Bone marrow (tissue), 2 donors: ENCODE measurements at regions not wholly inside any gene's neighbourhood (a gene's known extent, or its start where the extent isn't known, plus 50 kb on each side); places are given as distances from the start of the nearest gene placed in this dataset.
A peak's percentile ranks its signal among the peaks of the same experiment; 100 is the strongest.
"Not testable (repeated sequence)": the region's sequence is repeated elsewhere in the genome, so short reads cannot be mapped to it uniquely, and the experiment has no call there.

ENCODE experiments used
- DNase-seq, 2 donors: peaks; one replicate each; lab custom pipeline; 2025; lab: John Stamatoyannopoulos, UW

DNA sequence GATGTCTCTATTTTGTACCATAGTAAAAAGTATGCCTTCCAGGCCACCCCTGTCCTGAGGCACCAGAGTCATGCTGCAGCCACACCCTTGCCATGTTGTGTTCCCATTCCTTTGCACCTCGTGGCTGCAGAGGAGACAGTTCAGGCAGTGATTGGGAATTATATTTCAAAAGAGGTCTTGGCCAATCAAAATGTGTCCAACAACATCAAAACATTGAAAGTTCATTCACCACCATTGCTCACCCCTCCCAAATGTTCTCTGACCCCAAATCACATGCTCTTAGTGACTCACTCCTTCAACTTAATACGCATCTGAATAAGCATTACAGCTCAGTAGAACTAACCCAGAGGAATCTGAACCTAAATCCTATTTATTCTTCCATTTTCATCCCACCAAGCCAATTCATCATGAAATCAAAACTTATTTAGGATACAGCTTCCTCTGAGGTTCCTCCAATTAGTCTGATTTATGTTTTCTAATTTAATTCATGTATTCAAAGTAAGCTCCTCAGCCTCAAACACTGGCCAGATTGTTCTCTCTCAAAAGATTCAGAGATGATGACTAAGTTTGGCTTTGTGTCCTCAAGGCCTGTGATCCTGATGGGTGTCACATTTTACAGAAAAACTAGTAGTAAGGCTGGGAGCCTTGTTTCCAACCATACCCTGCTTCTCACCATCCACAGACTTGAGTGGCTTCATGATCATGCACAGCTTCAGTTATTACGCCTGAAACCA, 323.2 kb upstream of the INTU start:
- no peak for DNase-seq

DNA sequence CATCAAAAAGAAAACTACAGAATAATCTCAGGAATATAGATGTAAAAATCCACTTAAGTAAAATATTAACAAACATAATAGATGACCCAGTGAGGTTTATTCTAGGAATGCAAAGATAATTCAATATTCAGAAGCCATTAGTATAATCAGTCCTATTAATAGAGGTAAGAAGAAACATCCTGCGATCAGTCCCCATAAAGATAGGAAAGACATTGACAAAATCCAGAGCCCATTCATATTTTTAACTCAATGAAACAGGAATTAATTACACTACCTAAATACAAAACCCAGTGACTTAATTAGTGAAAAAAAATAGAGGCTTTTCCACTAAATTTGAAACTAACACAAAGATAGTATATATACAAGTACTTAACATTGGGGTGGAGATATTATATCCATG, 321.4 kb upstream of the INTU start:
- DNase-seq: no peak

DNA sequence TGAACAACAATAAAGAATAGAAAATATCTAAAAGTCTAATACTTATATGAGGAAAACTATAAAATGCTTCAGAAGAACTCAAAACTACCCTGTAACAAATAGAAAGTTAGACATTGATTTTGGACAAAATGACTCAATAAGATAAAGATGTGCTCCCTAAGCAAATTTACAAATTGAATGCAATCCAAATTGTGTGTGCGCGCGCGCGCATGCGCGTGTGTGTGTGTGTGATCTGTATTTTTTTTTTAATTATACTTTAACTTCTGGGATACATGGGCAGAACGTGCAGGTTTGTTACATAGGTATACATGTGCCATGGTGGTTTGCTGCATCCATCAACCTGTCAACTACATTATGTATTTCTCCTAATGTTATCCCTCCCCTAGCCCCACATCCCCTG, 320.8 kb upstream of the INTU start:
- no peak for DNase-seq

DNA sequence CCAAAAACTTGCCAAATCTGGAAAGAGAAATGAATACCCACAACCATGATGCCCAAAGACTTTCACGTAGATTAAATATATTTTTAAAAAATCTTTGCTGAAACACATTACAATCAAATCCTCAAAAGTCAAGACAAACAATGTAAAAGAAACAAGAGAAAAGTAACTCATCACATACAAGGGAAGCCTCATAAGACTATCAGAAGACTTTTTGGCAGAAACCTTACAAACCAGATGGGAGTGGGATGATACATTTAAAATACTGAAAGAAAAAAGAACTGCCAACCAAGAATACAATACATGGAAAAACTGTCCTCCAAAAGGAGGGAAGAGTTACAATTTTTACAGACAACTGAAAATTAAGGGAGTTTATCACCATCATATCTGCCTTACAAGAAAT, 319.0 kb upstream of the INTU start:
- no peak for DNase-seq

DNA sequence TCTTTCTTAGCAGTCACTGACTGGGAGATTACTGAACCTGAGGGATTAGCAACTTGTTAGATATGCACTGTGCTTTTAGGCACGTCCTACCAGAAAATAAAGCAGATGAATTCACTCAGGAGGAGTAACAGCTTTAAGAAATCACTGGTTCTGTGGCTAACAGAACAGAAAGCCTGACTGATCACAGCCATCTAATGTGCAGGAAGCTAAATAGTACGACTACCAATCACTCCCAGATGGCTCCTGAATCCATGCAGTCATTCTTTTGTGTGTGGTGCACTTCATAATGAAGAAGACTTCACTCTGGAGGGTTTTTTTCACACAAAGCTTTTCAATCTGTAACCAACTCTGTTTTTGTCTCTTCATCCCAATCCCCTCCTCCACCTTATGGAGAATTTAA, 305.3 kb upstream of the INTU start:
- no peak for DNase-seq

DNA sequence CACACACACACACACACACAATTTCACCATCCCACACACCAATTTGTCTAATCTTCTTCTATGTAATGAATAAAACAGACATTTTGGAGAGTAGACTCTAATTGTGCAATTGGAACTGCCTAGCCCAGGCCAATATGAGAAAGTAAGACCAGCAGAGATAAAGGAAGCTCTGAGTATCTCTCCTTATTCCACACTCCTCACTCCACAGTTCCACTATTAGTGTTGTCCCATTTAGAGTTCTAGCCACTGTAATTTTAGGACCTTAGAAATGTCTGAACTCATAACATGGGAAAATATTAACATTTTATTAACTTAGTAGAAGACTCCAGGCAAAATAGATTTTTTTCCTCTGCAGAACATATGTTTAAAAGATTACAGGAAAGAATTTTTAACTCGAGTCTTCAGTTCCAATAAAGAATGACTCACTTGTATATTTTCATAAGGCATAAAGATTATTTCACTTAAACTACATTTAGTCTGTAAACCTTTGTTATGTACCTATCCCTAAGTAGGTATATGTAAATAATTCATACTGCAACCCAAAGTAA, 297.6 kb upstream of the INTU start:
- no peak for DNase-seq

DNA sequence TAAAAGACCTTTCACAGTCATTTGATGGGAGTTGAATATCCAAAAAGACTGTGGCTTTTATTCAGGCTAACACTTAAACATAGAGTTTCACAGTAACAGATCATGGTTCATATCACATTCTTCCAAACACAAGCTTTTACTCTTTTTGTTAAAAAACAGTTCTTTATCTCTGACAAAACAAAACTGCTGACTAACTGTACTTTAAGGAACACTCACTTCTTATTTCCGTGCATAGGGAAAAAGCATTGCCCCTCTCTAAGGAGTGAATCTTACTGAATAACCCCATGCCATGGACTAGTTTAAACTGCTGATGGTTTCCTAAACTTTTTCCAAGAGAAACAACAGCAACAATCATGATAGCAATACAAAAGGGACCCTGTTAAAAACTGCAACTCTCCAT, 297.0 kb upstream of the INTU start:
- DNase-seq: no peak

DNA sequence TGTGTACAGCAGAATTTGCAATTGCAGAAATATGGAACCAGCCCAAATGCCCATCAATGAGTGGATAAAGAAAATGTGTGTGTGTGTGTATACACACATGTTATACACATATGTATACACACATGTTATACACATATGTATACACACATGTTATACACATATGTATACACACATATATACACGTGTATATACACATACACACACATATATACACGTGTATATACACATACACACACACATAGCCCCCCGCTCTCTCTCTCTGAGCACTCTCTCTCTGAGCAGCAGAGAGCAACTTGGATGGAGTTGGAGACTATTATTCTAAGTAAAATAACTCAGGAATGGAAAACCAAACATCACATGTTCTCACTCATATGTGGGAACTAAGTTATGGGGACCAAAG, 289.6 kb upstream of the INTU start:
- DNase-seq: not testable (repeated sequence)

DNA sequence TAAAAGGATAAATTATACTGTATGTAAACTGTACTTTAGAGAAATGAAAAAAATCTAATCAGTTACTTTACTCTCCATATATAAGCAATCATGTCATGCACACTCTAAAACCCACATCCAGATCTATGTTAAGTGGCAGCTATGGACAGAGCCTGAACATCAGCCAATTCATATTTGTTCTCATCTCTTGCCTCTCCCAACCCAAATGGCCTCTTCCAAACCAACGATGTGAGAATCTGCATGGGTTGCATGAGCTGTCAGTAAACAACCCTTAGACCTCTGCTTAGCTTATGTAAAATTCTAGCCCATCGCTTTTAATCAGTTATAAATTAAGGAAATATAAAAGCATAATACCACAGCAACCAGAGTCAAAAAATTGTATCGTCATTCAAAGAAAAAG, 288.7 kb upstream of the INTU start:
- DNase-seq: no peak

DNA sequence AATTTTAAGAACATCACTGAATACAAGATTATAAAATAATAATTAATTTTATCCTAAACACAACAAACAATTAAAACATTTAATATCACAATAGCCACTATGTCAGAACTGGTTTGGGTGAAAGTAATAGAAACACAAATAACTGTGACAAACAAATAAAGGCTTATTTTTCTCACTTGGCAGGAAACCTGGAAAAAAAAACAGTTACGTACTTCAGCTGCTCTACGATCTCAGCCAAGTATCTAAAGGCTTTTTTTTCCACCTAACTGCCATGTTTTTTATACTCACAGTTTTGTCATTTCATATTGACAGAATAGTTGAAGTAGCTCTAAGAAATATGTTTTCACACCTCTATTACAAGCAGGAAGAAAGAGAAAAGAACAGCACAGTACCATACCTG, 284.8 kb upstream of the INTU start:
- no peak for DNase-seq

DNA sequence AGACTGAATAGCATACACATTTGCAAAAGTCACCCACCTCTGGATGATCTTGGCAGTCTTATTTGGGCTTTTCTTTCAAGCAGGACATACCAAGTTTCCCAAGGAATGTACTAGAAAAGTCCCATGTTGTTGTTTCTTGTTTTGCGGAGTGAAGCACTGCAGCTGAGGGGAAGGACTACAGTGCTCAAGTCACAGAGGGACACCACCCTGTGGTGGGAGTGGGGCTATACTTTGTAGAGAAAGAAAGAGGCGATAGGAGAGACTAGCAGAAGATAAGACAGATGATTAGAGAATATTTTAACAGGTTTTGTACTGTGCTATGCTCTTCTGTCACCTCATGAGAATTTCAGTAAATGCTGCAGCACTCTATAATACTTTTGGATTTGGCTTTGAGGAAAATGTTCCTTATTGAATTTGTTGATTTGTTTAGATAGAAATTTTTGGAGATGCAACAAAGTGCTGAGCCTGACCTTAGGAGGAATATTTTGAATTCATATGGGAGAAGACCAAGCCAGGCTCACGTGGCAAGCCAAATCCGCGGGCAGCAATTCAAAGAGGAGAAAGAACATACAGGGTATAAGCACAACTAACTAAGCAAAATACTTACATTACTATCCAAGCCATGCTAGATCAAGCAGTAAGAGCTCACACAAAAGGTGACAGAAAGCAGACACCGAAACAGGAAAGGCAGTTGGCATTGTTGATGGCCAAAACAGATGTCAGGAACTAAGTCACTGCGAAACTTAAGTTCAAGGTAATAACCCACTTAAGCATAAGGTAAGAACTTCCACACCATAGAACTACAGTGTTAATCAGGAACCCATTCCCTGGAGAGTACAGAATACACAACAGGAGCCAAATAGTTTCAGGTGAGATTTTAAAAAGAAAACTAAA, 280.3 kb upstream of the INTU start:
- DNase-seq: no peak

DNA sequence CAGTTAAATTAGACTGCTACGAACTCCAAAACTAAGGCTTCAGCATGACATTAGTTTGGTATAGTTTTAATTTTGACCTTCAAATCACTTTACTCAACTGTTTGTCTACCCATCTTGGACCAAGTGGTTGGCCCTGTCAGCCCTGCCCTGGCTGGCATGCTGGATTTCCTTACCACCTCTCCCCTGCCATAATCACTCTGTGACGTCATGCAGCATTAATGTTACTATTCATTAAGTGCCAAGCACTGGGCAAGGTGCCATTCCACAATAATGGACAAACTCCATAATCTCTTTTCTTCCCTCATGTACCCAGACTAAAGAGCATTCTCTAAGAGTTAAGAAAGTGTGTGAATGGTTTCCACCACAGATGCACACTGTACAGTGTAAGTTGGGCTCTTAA, 277.0 kb upstream of the INTU start:
- DNase-seq: no peak

DNA sequence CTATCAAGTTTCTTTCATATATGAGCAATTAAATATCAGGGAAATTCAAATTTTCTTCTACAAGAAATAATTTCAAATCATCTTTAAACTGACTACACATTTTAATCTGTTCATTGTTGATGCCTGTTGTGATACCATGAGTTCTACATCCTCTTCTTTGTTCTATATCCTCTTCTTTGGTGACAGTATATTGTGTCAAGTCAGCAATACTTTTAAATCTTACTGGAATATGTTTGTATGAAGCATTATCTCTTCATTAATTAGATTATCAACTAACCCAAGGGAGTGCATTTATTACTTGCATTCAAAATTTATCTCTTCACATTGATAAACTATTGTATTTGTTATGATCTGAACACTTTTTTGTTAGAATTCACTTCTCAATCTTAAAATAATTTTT, 275.0 kb upstream of the INTU start:
- DNase-seq: no peak

DNA sequence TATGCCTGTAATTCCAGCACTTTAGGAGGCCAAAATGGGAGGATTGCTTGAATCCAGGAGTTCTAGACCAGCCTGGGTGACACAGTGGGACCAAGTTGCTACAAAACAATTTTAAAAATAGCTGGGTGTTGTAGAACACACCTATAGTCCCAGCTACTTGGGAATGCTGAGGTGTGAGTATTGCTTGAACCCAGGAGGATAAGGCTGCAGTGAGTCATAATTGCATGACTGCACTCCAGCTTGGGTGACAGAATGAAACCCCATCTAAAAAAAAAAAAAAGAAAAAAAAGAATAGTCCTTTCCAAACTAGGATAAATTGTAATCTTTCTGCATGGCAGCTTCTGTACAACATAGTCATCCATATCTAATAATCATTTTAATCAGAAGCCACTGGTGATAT, 270.1 kb upstream of the INTU start:
- DNase-seq: no peak

DNA sequence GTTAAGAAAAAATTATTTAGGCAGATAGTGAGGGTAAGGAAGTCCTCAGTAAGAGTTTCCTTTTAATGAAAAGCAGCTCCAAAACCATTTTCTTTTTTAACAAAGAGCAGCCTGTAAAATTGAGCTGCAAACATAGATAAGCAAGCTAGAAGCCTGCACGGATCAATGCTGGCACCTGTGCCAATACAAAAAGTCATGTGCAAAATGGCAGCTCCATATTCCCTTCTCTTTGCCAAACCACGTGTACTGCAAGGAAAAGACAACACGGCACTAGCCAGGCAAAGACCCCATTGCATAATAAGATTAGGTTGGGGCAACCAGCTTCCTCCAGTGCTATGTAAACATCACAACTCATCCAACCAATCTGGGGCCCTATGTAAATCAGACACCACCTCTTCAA, 268.4 kb upstream of the INTU start:
- no peak for DNase-seq

DNA sequence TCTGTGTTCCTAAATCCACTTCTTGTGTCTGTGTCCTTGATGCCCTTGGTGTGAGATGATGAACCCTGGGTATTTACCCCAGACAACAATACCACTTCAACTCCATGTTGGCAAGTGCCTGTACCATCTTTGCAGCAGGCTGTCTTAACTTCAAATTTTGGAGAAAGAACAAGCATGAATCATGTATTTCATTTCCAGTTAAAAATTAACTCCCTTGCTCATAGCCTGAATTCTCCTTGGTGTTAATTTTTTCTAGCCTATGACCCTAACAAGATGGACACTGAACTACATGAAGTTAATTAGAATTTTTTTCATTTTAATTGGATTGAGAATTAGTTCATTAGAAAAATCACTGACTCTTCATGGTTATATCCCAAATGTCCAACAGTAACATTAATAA, 267.8 kb upstream of the INTU start:
- no peak for DNase-seq

DNA sequence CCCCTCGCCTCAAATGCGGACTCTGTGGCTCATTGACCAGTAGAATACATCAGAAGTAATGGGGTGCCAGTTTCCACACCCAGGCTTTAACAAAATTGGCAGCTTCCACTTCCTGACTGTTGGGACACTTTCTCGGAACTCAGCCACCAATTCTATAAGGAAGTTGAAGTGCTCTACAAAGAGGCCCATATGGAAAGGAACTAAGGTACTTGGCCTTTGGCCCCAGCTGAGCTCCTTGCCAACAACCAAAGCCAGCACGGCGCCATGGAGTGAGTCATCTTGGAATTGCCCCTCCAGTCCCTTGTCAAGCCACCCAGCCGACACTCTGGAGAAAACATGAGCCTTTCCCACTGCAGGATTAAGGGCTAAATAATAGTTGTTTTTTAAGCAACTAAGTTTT, 262.2 kb upstream of the INTU start:
- no peak for DNase-seq

DNA sequence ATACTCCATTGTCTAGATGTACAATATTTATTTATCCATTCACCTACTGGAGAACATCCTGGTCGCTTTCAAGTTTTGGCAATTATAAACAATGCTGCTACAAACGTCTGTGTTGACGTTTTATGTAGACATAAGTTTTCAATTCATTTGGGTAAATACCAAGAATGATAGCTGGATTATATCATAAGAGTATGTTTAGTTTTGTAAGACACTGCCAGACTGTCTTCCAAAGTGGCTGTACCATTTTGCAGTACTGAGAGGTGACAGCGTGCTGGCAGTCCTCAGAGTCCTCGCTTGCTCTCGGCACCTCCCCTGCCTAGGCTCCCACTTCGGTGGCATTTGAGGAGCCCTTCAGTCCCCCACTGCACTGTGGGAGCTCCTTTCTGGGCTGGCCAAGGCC, 253.3 kb upstream of the INTU start:
- no peak for DNase-seq

DNA sequence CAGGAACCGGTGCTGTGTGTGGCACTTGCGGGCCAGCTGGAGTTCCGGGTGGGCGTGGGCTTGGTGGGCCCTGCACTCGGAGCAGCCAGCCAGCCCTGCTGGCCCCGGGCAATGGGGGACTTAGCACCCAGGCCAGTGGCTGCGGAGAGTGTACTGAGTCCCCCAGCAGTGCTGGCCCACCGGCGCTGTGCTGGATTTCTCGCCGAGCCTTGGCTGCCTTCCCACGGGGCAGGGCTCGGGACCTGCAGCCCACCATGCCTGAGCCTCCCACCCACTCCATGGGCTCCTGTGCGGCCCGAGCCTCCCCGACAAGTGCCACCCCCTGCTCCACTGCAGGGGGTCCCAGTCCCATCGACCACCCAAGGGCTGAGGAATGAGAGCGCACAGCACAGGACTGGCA, 252.8 kb upstream of the INTU start:
- not testable (repeated sequence) for DNase-seq

DNA sequence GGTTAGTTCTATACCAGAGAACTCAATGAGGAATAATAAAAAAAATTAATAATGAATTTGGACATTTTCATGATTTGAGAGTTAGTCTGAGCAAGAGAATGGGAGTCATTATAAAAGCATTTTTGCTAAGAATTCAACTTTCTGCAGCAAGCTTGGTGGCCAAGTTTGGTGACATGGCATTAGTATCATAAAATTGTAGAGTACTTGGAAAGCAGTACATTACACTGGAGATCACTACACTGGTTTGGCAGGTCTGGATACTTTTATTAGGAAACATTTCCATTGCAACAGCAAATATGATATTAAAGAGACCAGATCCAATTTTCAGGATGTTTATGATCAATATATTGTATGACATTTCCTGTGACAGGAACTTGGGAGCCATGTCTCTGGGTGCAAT, 249.1 kb upstream of the INTU start:
- no peak for DNase-seq

DNA sequence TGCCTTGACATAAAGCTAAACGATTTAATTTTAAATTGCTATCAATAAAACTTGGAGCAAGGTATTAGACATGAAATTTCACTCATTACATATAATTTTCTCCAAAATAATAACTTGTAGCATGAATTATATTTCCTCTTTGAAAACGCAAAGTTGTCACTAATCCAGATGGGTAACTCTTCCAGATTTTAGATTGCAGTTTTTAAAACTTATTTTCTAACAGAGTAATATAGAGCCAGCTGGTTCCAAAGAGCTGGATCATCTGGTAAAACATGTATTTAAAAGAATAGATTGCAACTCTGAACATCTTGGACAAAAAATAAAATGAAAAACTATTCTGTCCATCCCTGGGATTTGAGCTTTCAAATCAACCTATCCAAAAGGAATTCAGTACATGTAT, 238.2 kb upstream of the INTU start:
- DNase-seq: no peak

DNA sequence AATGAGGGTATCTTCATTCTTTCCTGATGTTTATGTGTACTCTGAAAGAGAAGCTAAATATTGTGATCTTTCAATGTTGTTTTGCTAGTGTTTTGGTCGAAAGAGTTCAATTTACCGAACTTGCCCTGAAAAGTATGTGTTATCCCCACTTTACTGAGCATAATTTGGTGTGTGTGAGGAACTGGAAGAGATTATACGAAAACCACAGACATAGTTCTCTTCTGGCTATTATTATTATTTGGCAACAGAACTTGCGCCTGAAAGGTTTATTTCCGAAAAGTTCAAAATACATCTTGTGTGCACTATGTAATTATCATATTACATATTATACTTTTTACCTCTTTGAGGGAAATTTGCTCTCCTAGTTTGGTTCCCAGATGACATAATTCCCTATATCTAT, 232.5 kb upstream of the INTU start:
- no peak for DNase-seq

DNA sequence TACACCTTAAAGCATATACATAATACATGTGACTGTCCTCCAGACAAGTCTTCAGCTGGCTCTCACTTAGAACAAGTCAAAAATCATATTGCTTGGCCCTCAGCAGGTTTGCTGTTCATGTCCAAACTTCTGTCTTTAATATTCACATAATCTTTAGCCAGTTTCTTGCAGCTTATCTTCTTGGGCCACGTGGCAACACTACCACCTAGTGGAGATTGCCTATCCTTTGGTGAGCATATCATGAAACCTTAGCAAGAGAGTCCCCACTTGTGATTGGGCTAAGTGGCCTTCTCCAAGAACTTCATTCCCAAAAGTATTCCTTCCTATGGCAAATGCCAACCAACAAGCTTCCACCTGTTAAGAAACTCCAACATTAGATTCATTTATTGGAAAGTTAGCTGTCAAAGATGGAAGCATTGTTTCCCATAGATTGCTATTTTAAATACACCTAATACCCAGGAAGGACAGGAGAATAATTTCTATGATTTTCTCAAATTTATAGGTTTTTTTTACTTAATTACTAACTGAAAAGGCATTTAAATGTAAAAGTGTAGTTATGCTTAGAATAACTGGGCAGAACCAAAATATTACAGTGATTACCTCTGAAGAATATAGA, 231.9 kb upstream of the INTU start:
- peak in 1 of 2 donors; percentile 10 for DNase-seq
